H54 (cell line): ENCODE measurements at regions not wholly inside any gene's neighbourhood (a gene's known extent, or its start where the extent isn't known, plus 50 kb on each side); places are given as distances from the start of the nearest gene placed in this dataset.
"Not testable (repeated sequence)": the region's sequence is repeated elsewhere in the genome, so short reads cannot be mapped to it uniquely, and the experiment has no call there.

Source experiments
- DNase-seq: peaks from one replicate; pipeline ENCODE4 v3.0.0; 2011; ENCODE audit warnings: low spot score, mixed read lengths; ENCODE audit not compliant: insufficient read length
- FAIRE-seq: peaks from 3 replicates; lab custom pipeline; 2011; peaks lifted over from hg19 to GRCh38; lab: Jason Lieb, UNC
- POLR2A ChIP-seq: IDR thresholded peaks from 2 replicates; pipeline ENCODE4 v1.6.1; 2011; ENCODE audit warnings: low read depth, mild to moderate bottlenecking, low read length

GRCh38 chr5:17735761-17736160 is 101.5 kb downstream of the TAF11L14 start:
- FAIRE-seq (no peak), DNase-seq (no peak)
- no peak for TF ChIP-seq POLR2A

- FAIRE-seq (no peak), DNase-seq (no peak)
- no peak for TF ChIP-seq POLR2A
Observed at GRCh38 chr5:17737092-17737491, 102.8 kb downstream of the TAF11L14 start.

- DNase-seq, result no peak
- no peak for TF ChIP-seq POLR2A
- no peak for FAIRE-seq
Observed at GRCh38 chr5:17738446-17738845, 104.2 kb downstream of the TAF11L14 start.

GRCh38 chr5:17743580-17744435 is 109.5 kb downstream of the TAF11L14 start:
- no peak for TF ChIP-seq POLR2A
- FAIRE-seq (no peak), DNase-seq (peak; percentile 8)

- DNase-seq, result no peak
- TF ChIP-seq POLR2A, result no peak
Observed at GRCh38 chr5:17748201-17748600, 113.9 kb downstream of the TAF11L14 start.

GRCh38 chr5:17748941-17749340 is 114.7 kb downstream of the TAF11L14 start:
- TF ChIP-seq POLR2A, result no peak
- no peak for DNase-seq
- FAIRE-seq, result no peak

More at GRCh38 chr5:17748201-17748600, 113.9 kb downstream of the TAF11L14 start:
- FAIRE-seq, result no peak

GRCh38 chr5:17755406-17755805 is 121.1 kb downstream of the TAF11L14 start:
- not testable (repeated sequence) for FAIRE-seq, DNase-seq

- no peak for FAIRE-seq
- TF ChIP-seq POLR2A, result no peak
- no peak for DNase-seq
Observed at GRCh38 chr5:17761326-17761725, 127.1 kb downstream of the TAF11L14 start.

GRCh38 chr5:17763301-17763700 is 129.0 kb downstream of the TAF11L14 start:
- TF ChIP-seq POLR2A, result no peak
- DNase-seq (no peak), FAIRE-seq (no peak)

- no peak for TF ChIP-seq POLR2A
- FAIRE-seq (no peak), DNase-seq (no peak)
Observed at GRCh38 chr5:17766031-17766430, 131.8 kb downstream of the TAF11L14 start.

GRCh38 chr5:17769277-17769676 is 135.0 kb downstream of the TAF11L14 start:
- DNase-seq, result no peak
- TF ChIP-seq POLR2A, result no peak
- no peak for FAIRE-seq

- TF ChIP-seq POLR2A, result no peak
- no peak for FAIRE-seq
- DNase-seq, result no peak
Observed at GRCh38 chr5:17772232-17772631, 138.0 kb downstream of the TAF11L14 start.

- TF ChIP-seq POLR2A, result no peak
- FAIRE-seq (no peak), DNase-seq (no peak)
Observed at GRCh38 chr5:17785774-17786173, 151.5 kb downstream of the TAF11L14 start.

- DNase-seq (no peak), FAIRE-seq (no peak)
- TF ChIP-seq POLR2A, result no peak
Observed at GRCh38 chr5:17788351-17788750, 154.1 kb downstream of the TAF11L14 start.

- no peak for FAIRE-seq
Observed at GRCh38 chr5:17794201-17794600, 159.9 kb downstream of the TAF11L14 start.

GRCh38 chr5:17794815-17795214 is 160.6 kb downstream of the TAF11L14 start:
- DNase-seq, result no peak
- FAIRE-seq, result no peak
- no peak for TF ChIP-seq POLR2A

More at GRCh38 chr5:17794201-17794600, 159.9 kb downstream of the TAF11L14 start:
- DNase-seq, result no peak
- TF ChIP-seq POLR2A, result no peak
